ENCODE measurements at regions not wholly inside any gene's neighbourhood (a gene's known extent, or its start where the extent isn't known, plus 50 kb on each side); places are given as distances from the start of the nearest gene placed in this dataset.

DNA sequence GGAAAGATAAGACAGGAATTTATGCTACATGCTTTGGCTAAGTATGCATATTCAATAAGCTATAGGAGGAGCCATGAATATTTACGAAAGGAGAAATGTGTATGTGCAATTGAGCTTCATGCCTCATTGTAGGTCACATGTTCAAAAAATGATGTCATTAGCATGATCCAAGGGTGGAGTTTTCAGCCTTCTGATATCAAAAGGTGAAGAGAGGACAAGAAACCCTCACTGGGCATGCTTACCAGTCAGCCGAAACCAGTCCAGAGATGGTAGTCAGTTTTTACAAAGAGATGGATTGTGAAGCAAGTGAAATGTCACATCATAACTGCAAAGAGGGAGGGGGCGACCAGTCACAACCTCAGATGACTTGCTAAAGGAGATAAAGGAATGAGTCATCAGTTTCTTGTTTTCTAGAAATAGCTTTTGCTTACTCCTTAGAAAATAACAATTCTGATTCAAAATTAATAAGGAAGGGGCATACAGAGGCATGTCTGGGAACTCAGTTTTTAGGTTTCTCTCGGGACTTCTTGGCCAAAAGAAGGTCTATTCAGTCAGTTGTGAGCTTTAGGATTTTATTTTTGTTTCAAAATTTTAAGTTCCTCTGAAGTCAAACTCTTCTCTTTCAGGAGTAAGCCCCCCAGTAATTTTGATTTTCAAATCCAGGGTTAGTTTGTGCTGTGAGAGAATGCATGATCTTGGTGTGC is 1067.8 kb upstream of the EDIL3 start:
- no peak overlapping the region for H3K27ac ChIP-seq (ENCODE audit: low read length)
- H3K4me2 ChIP-seq (ENCODE audit: low read length): no peak overlapping the region
- H3K27me3 ChIP-seq (ENCODE audit: insufficient read depth, low read depth, low read length): no peaks in the 10 kb centered on the region
- H3K79me2 ChIP-seq (replicated peaks; ENCODE audit: insufficient read depth, low read length): no peaks in the 10 kb centered on the region
- no peak overlapping the region for H3K4me3 ChIP-seq (ENCODE audit: low read length)
- no peaks in the 10 kb centered on the region for H4K20me1 ChIP-seq (ENCODE audit: insufficient read depth)
- no peak overlapping the region for H3K9ac ChIP-seq (ENCODE audit: low read length)
- H3K9me2 ChIP-seq (ENCODE audit: insufficient read depth, low read length): no peaks in the 10 kb centered on the region
- H3F3A ChIP-seq (ENCODE audit: insufficient read depth, low read length, poor library complexity, severe bottlenecking): no peaks in the 10 kb centered on the region
- H3K9me3 ChIP-seq (ENCODE audit: low read length): no peaks in the 10 kb centered on the region
- no peak for TF ChIP-seq EP300 (conservative IDR thresholded peaks at IDR 0.05; ENCODE audit: poor library complexity, severe bottlenecking)
- no peak for TF ChIP-seq TAF1 (IDR thresholded peaks at IDR 0.05; ENCODE audit: low read depth)
- TF ChIP-seq, protein P1, sequence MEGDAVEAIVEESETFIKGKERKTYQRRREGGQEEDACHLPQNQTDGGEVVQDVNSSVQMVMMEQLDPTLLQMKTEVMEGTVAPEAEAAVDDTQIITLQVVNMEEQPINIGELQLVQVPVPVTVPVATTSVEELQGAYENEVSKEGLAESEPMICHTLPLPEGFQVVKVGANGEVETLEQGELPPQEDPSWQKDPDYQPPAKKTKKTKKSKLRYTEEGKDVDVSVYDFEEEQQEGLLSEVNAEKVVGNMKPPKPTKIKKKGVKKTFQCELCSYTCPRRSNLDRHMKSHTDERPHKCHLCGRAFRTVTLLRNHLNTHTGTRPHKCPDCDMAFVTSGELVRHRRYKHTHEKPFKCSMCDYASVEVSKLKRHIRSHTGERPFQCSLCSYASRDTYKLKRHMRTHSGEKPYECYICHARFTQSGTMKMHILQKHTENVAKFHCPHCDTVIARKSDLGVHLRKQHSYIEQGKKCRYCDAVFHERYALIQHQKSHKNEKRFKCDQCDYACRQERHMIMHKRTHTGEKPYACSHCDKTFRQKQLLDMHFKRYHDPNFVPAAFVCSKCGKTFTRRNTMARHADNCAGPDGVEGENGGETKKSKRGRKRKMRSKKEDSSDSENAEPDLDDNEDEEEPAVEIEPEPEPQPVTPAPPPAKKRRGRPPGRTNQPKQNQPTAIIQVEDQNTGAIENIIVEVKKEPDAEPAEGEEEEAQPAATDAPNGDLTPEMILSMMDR (IDR thresholded peaks at IDR 0.05; ENCODE audit: poor library complexity, severe bottlenecking): no peak
- no peak for TF ChIP-seq EZH2 (IDR thresholded peaks at IDR 0.05; ENCODE audit: borderline replicate concordance, insufficient read depth, low read length, poor library complexity, severe bottlenecking)
- TF ChIP-seq SMC3 (conservative IDR thresholded peaks at IDR 0.05; ENCODE audit: poor library complexity): no peak
- TF ChIP-seq RAD21 (conservative IDR thresholded peaks at IDR 0.05): no peak
- TF ChIP-seq POLR2AphosphoS5 (IDR thresholded peaks at IDR 0.05): no peak
- no peak for TF ChIP-seq MXI1 (conservative IDR thresholded peaks at IDR 0.05; ENCODE audit: poor library complexity, severe bottlenecking)
- TF ChIP-seq, protein P2, sequence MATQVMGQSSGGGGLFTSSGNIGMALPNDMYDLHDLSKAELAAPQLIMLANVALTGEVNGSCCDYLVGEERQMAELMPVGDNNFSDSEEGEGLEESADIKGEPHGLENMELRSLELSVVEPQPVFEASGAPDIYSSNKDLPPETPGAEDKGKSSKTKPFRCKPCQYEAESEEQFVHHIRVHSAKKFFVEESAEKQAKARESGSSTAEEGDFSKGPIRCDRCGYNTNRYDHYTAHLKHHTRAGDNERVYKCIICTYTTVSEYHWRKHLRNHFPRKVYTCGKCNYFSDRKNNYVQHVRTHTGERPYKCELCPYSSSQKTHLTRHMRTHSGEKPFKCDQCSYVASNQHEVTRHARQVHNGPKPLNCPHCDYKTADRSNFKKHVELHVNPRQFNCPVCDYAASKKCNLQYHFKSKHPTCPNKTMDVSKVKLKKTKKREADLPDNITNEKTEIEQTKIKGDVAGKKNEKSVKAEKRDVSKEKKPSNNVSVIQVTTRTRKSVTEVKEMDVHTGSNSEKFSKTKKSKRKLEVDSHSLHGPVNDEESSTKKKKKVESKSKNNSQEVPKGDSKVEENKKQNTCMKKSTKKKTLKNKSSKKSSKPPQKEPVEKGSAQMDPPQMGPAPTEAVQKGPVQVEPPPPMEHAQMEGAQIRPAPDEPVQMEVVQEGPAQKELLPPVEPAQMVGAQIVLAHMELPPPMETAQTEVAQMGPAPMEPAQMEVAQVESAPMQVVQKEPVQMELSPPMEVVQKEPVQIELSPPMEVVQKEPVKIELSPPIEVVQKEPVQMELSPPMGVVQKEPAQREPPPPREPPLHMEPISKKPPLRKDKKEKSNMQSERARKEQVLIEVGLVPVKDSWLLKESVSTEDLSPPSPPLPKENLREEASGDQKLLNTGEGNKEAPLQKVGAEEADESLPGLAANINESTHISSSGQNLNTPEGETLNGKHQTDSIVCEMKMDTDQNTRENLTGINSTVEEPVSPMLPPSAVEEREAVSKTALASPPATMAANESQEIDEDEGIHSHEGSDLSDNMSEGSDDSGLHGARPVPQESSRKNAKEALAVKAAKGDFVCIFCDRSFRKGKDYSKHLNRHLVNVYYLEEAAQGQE (IDR thresholded peaks at IDR 0.05; ENCODE audit: borderline replicate concordance): no peak
- H3K36me3 ChIP-seq (ENCODE audit: insufficient read depth, low read length): no peaks in the 10 kb centered on the region
- no peak overlapping the region for H2AFZ ChIP-seq (ENCODE audit: low read depth, low read length)

DNA sequence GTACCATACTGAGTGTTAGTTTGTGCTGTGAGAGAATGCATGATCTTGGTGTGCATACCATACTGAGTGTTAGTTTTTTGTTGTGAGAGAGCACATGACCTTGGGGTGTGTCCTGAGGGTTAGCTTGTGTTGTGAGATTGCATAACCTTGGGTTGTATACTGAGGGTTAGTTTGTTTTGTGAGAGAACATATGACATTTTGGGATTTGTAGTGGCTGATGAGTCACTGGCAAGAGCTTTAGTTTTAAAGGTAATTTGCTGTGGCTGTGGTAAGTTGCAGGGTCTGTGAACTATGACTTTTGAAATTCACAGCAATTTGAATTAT is 1068.3 kb upstream of the EDIL3 start:
- H3K36me3 ChIP-seq (ENCODE audit: insufficient read depth, low read length): no peaks in the 10 kb centered on the region
- H3K9me2 ChIP-seq (ENCODE audit: insufficient read depth, low read length): no peaks in the 10 kb centered on the region
- no peaks in the 10 kb centered on the region for H4K20me1 ChIP-seq (ENCODE audit: insufficient read depth)
- no peaks in the 10 kb centered on the region for H3K27me3 ChIP-seq (ENCODE audit: insufficient read depth, low read depth, low read length)
- H3K27ac ChIP-seq (ENCODE audit: low read length): no peak overlapping the region
- H3K4me2 ChIP-seq (ENCODE audit: low read length): no peak overlapping the region
- no peak overlapping the region for H3K4me3 ChIP-seq (ENCODE audit: low read length)
- H2AFZ ChIP-seq (ENCODE audit: low read depth, low read length): no peak overlapping the region
- no peaks in the 10 kb centered on the region for H3F3A ChIP-seq (ENCODE audit: insufficient read depth, low read length, poor library complexity, severe bottlenecking)
- no peaks in the 10 kb centered on the region for H3K79me2 ChIP-seq (replicated peaks; ENCODE audit: insufficient read depth, low read length)
- no peak for TF ChIP-seq EZH2 (IDR thresholded peaks at IDR 0.05; ENCODE audit: borderline replicate concordance, insufficient read depth, low read length, poor library complexity, severe bottlenecking)
- H3K9me3 ChIP-seq (ENCODE audit: low read length): no peaks in the 10 kb centered on the region
- no peak overlapping the region for H3K9ac ChIP-seq (ENCODE audit: low read length)

All from neural cell (in vitro differentiated cells).